WTC11 (cell line): ENCODE measurements at regions not wholly inside any gene's neighbourhood (a gene's known extent, or its start where the extent isn't known, plus 50 kb on each side); places are given as distances from the start of the nearest gene placed in this dataset.

Experiments
- ATAC-seq: fragments of 200-7000 bp; cut with Tn5 transposase; 2 replicates; pipeline ENCODE4 v1.10.0; 2021; ENCODE audit warnings: mild to moderate bottlenecking, moderate library complexity
- CTCF ChIA-PET: fragments of 300-600 bp; sonication (Branson Sonifier 250); formaldehyde crosslinking; loops from one replicate; lab custom pipeline; 2021; ENCODE audit warnings: antibody characterized with exemption; lab: Charles Lee
- POLR2A ChIA-PET: fragments of 350-600 bp; sonication (Branson Sonifier 250); formaldehyde crosslinking; loops from one replicate; lab custom pipeline; 2021; ENCODE audit warnings: antibody characterized with exemption; lab: Charles Lee
- DNase-seq: peaks from one replicate; pipeline ENCODE4 v3.0.0; 2021; ENCODE audit warnings: low spot score
- H3K27ac Mint-ChIP-seq: 2 replicates; pipeline ENCODE4 v1.8.0; 2021; ENCODE audit warnings: mixed read lengths
- H3K27me3 Mint-ChIP-seq: 2 replicates; pipeline ENCODE4 v1.8.0; 2021; ENCODE audit warnings: low read depth, mild to moderate bottlenecking, moderate library complexity, mixed read lengths
- H3K36me3 Mint-ChIP-seq: 2 replicates; pipeline ENCODE4 v1.8.0; 2021; ENCODE audit warnings: mixed read lengths
- H3K4me1 Mint-ChIP-seq: 2 replicates; pipeline ENCODE4 v1.8.0; 2022; ENCODE audit warnings: mixed read lengths
- H3K4me3 Mint-ChIP-seq: 2 replicates; pipeline ENCODE4 v1.8.0; 2021; ENCODE audit warnings: mild to moderate bottlenecking, moderate library complexity, mixed read lengths
- H3K9me3 Mint-ChIP-seq: 2 replicates; pipeline ENCODE4 v1.8.0; 2021; ENCODE audit warnings: mixed read lengths
- AFF4 ChIP-seq: sonication (generic); formaldehyde crosslinking; IDR thresholded peaks from 2 replicates; pipeline ENCODE4 v1.8.1; 2023; ENCODE audit warnings: mild to moderate bottlenecking, missing genetic modification reagents, borderline replicate concordance
- ERG ChIP-seq: fragments of 250-450 bp; sonication (Bioruptor Pico); IDR thresholded peaks from 2 replicates; pipeline ENCODE4 v1.8.0; 2021; ENCODE audit warnings: mild to moderate bottlenecking
- FOXP4 ChIP-seq: sonication (generic); formaldehyde crosslinking; IDR thresholded peaks from 2 replicates; pipeline ENCODE4 v1.8.0; 2022; ENCODE audit warnings: mild to moderate bottlenecking, missing genetic modification reagents
- SMAD4 ChIP-seq: sonication (generic); formaldehyde crosslinking; IDR thresholded peaks from 2 replicates; pipeline ENCODE4 v1.8.0; 2022; ENCODE audit warnings: mild to moderate bottlenecking, missing genetic modification reagents
- ZNF263 ChIP-seq: sonication (generic); formaldehyde crosslinking; IDR thresholded peaks from 2 replicates; pipeline ENCODE4 v1.8.1; 2022; ENCODE audit warnings: low read depth, mild to moderate bottlenecking, moderate library complexity, missing genetic modification reagents
- ZNF281 ChIP-seq: sonication (generic); formaldehyde crosslinking; IDR thresholded peaks from 2 replicates; pipeline ENCODE4 v1.8.0; 2023; ENCODE audit warnings: mild to moderate bottlenecking, missing genetic modification reagents
- TF ChIP-seq, protein P1 (sequence below): sonication (generic); formaldehyde crosslinking; IDR thresholded peaks from 2 replicates; pipeline ENCODE4 v1.8.1; 2023; ENCODE audit warnings: mild to moderate bottlenecking, missing genetic modification reagents
- TF ChIP-seq, protein P2 (sequence below): sonication (generic); formaldehyde crosslinking; IDR thresholded peaks from 2 replicates; pipeline ENCODE4 v1.8.0; 2022; ENCODE audit warnings: missing genetic modification reagents

DNA sequence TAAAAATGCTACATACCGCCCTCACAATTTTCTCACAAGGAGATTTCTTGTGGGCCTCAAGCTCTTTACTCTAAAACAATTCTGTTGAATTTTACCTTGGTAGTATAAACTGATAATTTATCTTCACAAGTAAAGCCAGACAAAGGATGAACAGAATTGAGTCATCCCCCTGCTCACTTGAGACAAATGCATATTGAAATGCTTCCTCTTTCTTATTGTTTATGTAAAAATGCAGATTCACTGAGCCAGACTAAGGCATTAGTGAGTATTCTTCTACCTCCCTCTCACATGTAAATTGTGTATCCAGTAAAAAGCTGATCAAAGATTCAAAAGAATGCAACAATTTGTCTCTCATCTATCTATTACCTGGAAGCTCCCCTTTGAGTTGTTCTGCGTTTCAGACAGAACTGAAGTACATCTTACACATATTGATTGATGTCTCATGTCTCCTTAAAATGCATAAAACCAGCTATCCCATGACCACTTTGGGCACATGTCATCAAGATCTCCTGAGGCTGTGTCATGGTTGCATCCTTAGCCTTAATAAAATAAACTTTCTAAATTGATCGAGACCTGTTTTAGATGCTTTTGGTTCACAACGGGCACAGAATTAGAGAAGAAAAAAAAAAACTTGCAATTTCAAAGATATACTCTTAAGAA lies 743.1 kb upstream of the B3GALT2 start:
- peaks cover 35% of the 10 kb centered on the region for H3K36me3 Mint-ChIP-seq
- TF ChIP-seq SMAD4 (CRISPR knock-in tag) (no peak), FOXP4 (CRISPR knock-in tag) (no peak), ZNF263 (CRISPR knock-in tag) (no peak), ERG (CRISPR knock-in tag) (no peak), AFF4 (CRISPR knock-in tag) (no peak), ZNF281 (no peak)
- TF ChIP-seq, protein P1, sequence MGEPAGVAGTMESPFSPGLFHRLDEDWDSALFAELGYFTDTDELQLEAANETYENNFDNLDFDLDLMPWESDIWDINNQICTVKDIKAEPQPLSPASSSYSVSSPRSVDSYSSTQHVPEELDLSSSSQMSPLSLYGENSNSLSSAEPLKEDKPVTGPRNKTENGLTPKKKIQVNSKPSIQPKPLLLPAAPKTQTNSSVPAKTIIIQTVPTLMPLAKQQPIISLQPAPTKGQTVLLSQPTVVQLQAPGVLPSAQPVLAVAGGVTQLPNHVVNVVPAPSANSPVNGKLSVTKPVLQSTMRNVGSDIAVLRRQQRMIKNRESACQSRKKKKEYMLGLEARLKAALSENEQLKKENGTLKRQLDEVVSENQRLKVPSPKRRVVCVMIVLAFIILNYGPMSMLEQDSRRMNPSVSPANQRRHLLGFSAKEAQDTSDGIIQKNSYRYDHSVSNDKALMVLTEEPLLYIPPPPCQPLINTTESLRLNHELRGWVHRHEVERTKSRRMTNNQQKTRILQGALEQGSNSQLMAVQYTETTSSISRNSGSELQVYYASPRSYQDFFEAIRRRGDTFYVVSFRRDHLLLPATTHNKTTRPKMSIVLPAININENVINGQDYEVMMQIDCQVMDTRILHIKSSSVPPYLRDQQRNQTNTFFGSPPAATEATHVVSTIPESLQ (CRISPR knock-in tag), result no peak
- TF ChIP-seq, protein P2, sequence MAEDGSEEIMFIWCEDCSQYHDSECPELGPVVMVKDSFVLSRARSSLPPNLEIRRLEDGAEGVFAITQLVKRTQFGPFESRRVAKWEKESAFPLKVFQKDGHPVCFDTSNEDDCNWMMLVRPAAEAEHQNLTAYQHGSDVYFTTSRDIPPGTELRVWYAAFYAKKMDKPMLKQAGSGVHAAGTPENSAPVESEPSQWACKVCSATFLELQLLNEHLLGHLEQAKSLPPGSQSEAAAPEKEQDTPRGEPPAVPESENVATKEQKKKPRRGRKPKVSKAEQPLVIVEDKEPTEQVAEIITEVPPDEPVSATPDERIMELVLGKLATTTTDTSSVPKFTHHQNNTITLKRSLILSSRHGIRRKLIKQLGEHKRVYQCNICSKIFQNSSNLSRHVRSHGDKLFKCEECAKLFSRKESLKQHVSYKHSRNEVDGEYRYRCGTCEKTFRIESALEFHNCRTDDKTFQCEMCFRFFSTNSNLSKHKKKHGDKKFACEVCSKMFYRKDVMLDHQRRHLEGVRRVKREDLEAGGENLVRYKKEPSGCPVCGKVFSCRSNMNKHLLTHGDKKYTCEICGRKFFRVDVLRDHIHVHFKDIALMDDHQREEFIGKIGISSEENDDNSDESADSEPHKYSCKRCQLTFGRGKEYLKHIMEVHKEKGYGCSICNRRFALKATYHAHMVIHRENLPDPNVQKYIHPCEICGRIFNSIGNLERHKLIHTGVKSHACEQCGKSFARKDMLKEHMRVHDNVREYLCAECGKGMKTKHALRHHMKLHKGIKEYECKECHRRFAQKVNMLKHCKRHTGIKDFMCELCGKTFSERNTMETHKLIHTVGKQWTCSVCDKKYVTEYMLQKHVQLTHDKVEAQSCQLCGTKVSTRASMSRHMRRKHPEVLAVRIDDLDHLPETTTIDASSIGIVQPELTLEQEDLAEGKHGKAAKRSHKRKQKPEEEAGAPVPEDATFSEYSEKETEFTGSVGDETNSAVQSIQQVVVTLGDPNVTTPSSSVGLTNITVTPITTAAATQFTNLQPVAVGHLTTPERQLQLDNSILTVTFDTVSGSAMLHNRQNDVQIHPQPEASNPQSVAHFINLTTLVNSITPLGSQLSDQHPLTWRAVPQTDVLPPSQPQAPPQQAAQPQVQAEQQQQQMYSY (CRISPR knock-in tag), result no peak
- H3K27ac Mint-ChIP-seq, result peak overlapping the region; percentile 28
- H3K4me1 Mint-ChIP-seq, result peaks cover 27% of the 10 kb centered on the region
- no peak overlapping the region for H3K4me3 Mint-ChIP-seq
- peaks cover 30% of the 10 kb centered on the region for H3K9me3 Mint-ChIP-seq
- no peaks in the 10 kb centered on the region; the same call in 1 of the 2 replicates for H3K27me3 Mint-ChIP-seq
- CTCF ChIA-PET, result no interaction called here
- DNase-seq (no peak), ATAC-seq (no peak)
- POLR2A ChIA-PET, result no interaction called here
